ENCODE measurements at regions not wholly inside any gene's neighbourhood (a gene's known extent, or its start where the extent isn't known, plus 50 kb on each side); places are given as distances from the start of the nearest gene placed in this dataset.

- H3K4me3 ChIP-seq (ENCODE audit: low read depth, poor library complexity, severe bottlenecking): no peak overlapping the region
- DNase-seq (ENCODE audit: low spot score in 2 of 2): no peak
- no peak for TF ChIP-seq POLR2A (IDR thresholded peaks at IDR 0.05)
- TF ChIP-seq, protein P1, sequence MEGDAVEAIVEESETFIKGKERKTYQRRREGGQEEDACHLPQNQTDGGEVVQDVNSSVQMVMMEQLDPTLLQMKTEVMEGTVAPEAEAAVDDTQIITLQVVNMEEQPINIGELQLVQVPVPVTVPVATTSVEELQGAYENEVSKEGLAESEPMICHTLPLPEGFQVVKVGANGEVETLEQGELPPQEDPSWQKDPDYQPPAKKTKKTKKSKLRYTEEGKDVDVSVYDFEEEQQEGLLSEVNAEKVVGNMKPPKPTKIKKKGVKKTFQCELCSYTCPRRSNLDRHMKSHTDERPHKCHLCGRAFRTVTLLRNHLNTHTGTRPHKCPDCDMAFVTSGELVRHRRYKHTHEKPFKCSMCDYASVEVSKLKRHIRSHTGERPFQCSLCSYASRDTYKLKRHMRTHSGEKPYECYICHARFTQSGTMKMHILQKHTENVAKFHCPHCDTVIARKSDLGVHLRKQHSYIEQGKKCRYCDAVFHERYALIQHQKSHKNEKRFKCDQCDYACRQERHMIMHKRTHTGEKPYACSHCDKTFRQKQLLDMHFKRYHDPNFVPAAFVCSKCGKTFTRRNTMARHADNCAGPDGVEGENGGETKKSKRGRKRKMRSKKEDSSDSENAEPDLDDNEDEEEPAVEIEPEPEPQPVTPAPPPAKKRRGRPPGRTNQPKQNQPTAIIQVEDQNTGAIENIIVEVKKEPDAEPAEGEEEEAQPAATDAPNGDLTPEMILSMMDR (IDR thresholded peaks at IDR 0.05): no peak
- intact Hi-C loops (cut with DNase I; ENCODE audit: low total_unique reads): no loop called here
These were observed 145.9 kb upstream of the NOCT start for GRCh38 chr4:138869631-138870030.

- no peak for DNase-seq (ENCODE audit: low spot score in 2 of 2)
- no peak for TF ChIP-seq POLR2A (IDR thresholded peaks at IDR 0.05)
- TF ChIP-seq, protein P1 (IDR thresholded peaks at IDR 0.05): no peak
- H3K4me3 ChIP-seq (ENCODE audit: low read depth, poor library complexity, severe bottlenecking): no peak overlapping the region
- 70 to 86% methylated on average over 1 of the region's 1 CpG for WGBS, 2 donors
- intact Hi-C loops (cut with DNase I; ENCODE audit: low total_unique reads): no loop called here
These were observed 146.4 kb upstream of the NOCT start for GRCh38 chr4:138869165-138869564.

DNA sequence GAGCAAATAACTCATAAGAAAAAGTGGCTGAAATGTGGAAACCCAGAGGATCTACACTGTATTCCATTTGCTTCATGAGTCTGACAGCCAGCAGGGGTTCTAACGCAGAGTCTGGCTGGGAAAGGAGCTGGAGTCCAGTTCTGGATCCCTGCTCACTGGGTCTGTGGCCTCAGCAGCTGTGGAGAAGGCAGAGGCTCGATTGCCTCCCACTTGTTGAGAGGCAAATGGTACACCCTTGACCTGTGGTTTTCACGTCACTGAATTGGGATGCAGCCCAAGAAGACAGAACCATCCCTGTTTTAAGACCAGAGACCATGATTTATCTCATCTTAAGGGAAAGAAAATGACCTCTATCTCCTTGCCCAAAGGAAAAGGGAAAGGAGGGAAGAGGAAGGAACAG is 147.0 kb upstream of the NOCT start:
- WGBS, 2 donors: 39 to 63% methylated on average over 3 of the region's 3 CpGs
- H3K4me3 ChIP-seq (ENCODE audit: low read depth, poor library complexity, severe bottlenecking): no peak overlapping the region
- intact Hi-C loops (cut with DNase I; ENCODE audit: low total_unique reads): no loop called here
- TF ChIP-seq POLR2A (IDR thresholded peaks at IDR 0.05): no peak
- TF ChIP-seq, protein P1 (IDR thresholded peaks at IDR 0.05): no peak
- DNase-seq (ENCODE audit: low spot score in 2 of 2): no peak

- TF ChIP-seq, protein P1 (IDR thresholded peaks at IDR 0.05): no peak
- TF ChIP-seq POLR2A (IDR thresholded peaks at IDR 0.05): no peak
- no peak for DNase-seq (ENCODE audit: low spot score in 2 of 2)
- H3K4me3 ChIP-seq (ENCODE audit: low read depth, poor library complexity, severe bottlenecking): no peak overlapping the region
- WGBS, 2 donors: 92 to 96% methylated on average over 6 of the region's 6 CpGs
- intact Hi-C loops (cut with DNase I; ENCODE audit: low total_unique reads): no loop called here
These were observed 148.2 kb upstream of the NOCT start for GRCh38 chr4:138867404-138867803.

- no peak for DNase-seq (ENCODE audit: low spot score in 2 of 2)
- TF ChIP-seq, protein P1 (IDR thresholded peaks at IDR 0.05): no peak
- no peak for TF ChIP-seq POLR2A (IDR thresholded peaks at IDR 0.05)
- 100% methylated on average over 2 of the region's 2 CpGs for WGBS, 2 donors
- intact Hi-C loops (cut with DNase I; ENCODE audit: low total_unique reads): no loop called here
- no peak overlapping the region for H3K4me3 ChIP-seq (ENCODE audit: low read depth, poor library complexity, severe bottlenecking)
These were observed 149.3 kb upstream of the NOCT start for GRCh38 chr4:138866314-138866713.

- TF ChIP-seq POLR2A (IDR thresholded peaks at IDR 0.05): no peak
- TF ChIP-seq, protein P1 (IDR thresholded peaks at IDR 0.05): no peak
- no peak for DNase-seq (ENCODE audit: low spot score in 2 of 2)
- H3K4me3 ChIP-seq (ENCODE audit: low read depth, poor library complexity, severe bottlenecking): no peak overlapping the region
- intact Hi-C loops (cut with DNase I; ENCODE audit: low total_unique reads): no loop called here
- 81 to 87% methylated on average over 8 of the region's 8 CpGs for WGBS, 2 donors
These were observed 149.8 kb upstream of the NOCT start for GRCh38 chr4:138865765-138866164.

Data from lower leg skin (tissue), 4 donors.